HepG2 (cell line): ENCODE measurements at regions not wholly inside any gene's neighbourhood (a gene's known extent, or its start where the extent isn't known, plus 50 kb on each side); places are given as distances from the start of the nearest gene placed in this dataset.

Experiments used
- ATAC-seq: fragments of 200-7000 bp; cut with Tn5 transposase; 3 replicates; pipeline ENCODE4 v1.9.1; 2020; ENCODE audit warnings: mild to moderate bottlenecking, moderate library complexity
- BruUV-seq: library from RNA; stranded (reverse); fragments of 400-500 nt; replicated peaks from 2 replicates; lab custom pipeline; 2021; lab: Mats Ljungman, UMichigan
- CTCF ChIA-PET: fragments of 300-600 bp; formaldehyde crosslinking; extraction: SDS; loops from one replicate; lab custom pipeline; 2021; ENCODE audit warnings: low total read pairs, inconsistent platforms, low intra/inter-chr PET ratio; lab: Yijun Ruan, JAX
- POLR2A ChIA-PET: fragments of 350-600 bp; sonication (Branson Sonifier 250); formaldehyde crosslinking; loops from one replicate; lab custom pipeline; 2020; ENCODE audit warnings: antibody characterized with exemption, inconsistent platforms; lab: Yijun Ruan, JAX
- DNase-seq: peaks from one replicate; pipeline ENCODE4 v3.0.0-alpha.2; 2015; ENCODE audit warnings: low spot score
- FAIRE-seq: peaks from 3 replicates; lab custom pipeline; 2011; peaks lifted over from hg19 to GRCh38; lab: Jason Lieb, UNC
- H2AFZ ChIP-seq: one replicate; pipeline ENCODE4 v1.6.1; 2011; ENCODE audit warnings: low read length, inconsistent platforms
- H3K27ac ChIP-seq: fragments of 300-600 bp; 3 replicates; pipeline ENCODE4 v1.8.0; 2011; ENCODE audit warnings: mixed run types, mild to moderate bottlenecking, mixed read lengths, low read length, inconsistent platforms; ENCODE audit not compliant: insufficient read depth; ENCODE audit errors: extremely low read length
- H3K27me3 ChIP-seq, 2 experiments: fragments of 200-600 bp in 1 of 2; 2 replicates in 1 of 2; 3 replicates in 1 of 2; pipeline versions ENCODE4 v1.6.0 to v1.8.0; 2011; ENCODE audit warnings: low read length in 2 of 2, mild to moderate bottlenecking in 2 of 2, moderate library complexity in 2 of 2, inconsistent platforms in 1 of 2; ENCODE audit not compliant: insufficient read depth in 2 of 2, control insufficient read depth in 1 of 2
- H3K36me3 ChIP-seq, 2 experiments: fragments of 200-600 bp in 1 of 2; replicated peaks in 1 of 2; 2 replicates in 1 of 2; 3 replicates in 1 of 2; pipeline versions ENCODE4 v1.5.1 to v1.8.0; 2011; ENCODE audit warnings: low read length in 2 of 2, inconsistent platforms in 1 of 2; ENCODE audit not compliant: insufficient read depth in 2 of 2, control insufficient read depth in 1 of 2
- H3K4me1 ChIP-seq: 2 replicates; pipeline ENCODE4 v1.5.1; 2012; ENCODE audit warnings: low read length, inconsistent platforms; ENCODE audit not compliant: insufficient read depth
- H3K4me2 ChIP-seq: 2 replicates; pipeline ENCODE4 v1.6.0; 2011; ENCODE audit warnings: low read depth, low read length, inconsistent platforms
- H3K4me3 ChIP-seq, 3 experiments: fragments of 200-600 bp in 1 of 3; sonication (generic), shearing (Covaris generic) in 1 of 3; replicated peaks in 1 of 3; 2 replicates each; pipeline ENCODE4 v1.5.1; 2011 to 2016; ENCODE audit warnings: low read length in 3 of 3, inconsistent platforms in 2 of 3, low read depth in 2 of 3, mild to moderate bottlenecking in 2 of 3, control low read depth in 1 of 3, mixed read lengths in 1 of 3; ENCODE audit not compliant: insufficient read depth in 1 of 3
- H3K79me2 ChIP-seq: one replicate; pipeline ENCODE4 v1.6.1; 2011; ENCODE audit warnings: low read length, inconsistent platforms; ENCODE audit not compliant: insufficient read depth
- H3K9ac ChIP-seq: 2 replicates; pipeline ENCODE4 v1.6.0; 2011; ENCODE audit warnings: mild to moderate bottlenecking, low read depth, low read length, inconsistent platforms; ENCODE audit not compliant: insufficient read depth
- H3K9me3 ChIP-seq: 2 replicates; pipeline ENCODE4 v1.5.1; 2012; ENCODE audit warnings: mild to moderate bottlenecking, low read length
- H4K20me1 ChIP-seq: 2 replicates; pipeline ENCODE4 v1.6.0; 2011; ENCODE audit warnings: inconsistent platforms, mild to moderate bottlenecking, low read length, moderate library complexity; ENCODE audit not compliant: insufficient read depth
- AHDC1 ChIP-seq: sonication (generic); formaldehyde crosslinking; IDR thresholded peaks from 2 replicates; pipeline ENCODE4 v1.5.1; 2020; ENCODE audit warnings: mild to moderate bottlenecking, missing genetic modification reagents, borderline replicate concordance
- BCL6 ChIP-seq: IDR thresholded peaks from 2 replicates; pipeline ENCODE4 v1.6.1; 2016; ENCODE audit warnings: missing genetic modification reagents, missing compliant biosample characterization
- HOXA7 ChIP-seq: sonication (generic); formaldehyde crosslinking; IDR thresholded peaks from 2 replicates; pipeline ENCODE4 v1.8.1; 2022; ENCODE audit warnings: mild to moderate bottlenecking, missing genetic modification reagents, moderate library complexity
- ZFP36 ChIP-seq: fragments of 150-350 bp; IDR thresholded peaks from 2 replicates; pipeline ENCODE4 v1.6.1; 2018; ENCODE audit warnings: borderline replicate concordance, low read length, low read depth; ENCODE audit not compliant: partially characterized antibody
- ZKSCAN8 ChIP-seq: IDR thresholded peaks from 2 replicates; pipeline ENCODE4 v1.6.1; 2016; ENCODE audit warnings: borderline replicate concordance, missing genetic modification reagents, missing compliant biosample characterization
- ZNF556 ChIP-seq: sonication (generic); formaldehyde crosslinking; IDR thresholded peaks from 2 replicates; pipeline ENCODE4 v1.4.0; 2020; ENCODE audit warnings: mild to moderate bottlenecking, missing genetic modification reagents, borderline replicate concordance
- ZNF879 ChIP-seq: sonication (generic); formaldehyde crosslinking; IDR thresholded peaks from 2 replicates; pipeline ENCODE4 v1.8.1; 2023; ENCODE audit warnings: missing genetic modification reagents
- WGBS: methylation state at CpG from one replicate; pipeline ENCODE4 v1.1.6; 2017; ENCODE audit warnings: low lambda C conversion rate; 5-methylcytosine and 5-hydroxymethylcytosine counted together
- in situ Hi-C: cut with HindIII; loops from 2 replicates; pipeline ENCODE4 v1.10.0; 2017; ENCODE audit warnings: low pct_unique_long_range_greater_than_20kb; ENCODE audit not compliant: extremely low pct_ligation_motif_present
- intact Hi-C: fragments of 100-400 bp; cut with micrococcal nuclease; formaldehyde crosslinking; loops from one replicate; pipeline ENCODE4 v1.10.0; 2022; ENCODE audit not compliant: unreplicated experiment
- TF ChIP-seq, protein P1 (sequence below): sonication (generic); formaldehyde crosslinking; IDR thresholded peaks from 2 replicates; pipeline ENCODE4 v1.4.0; 2020; ENCODE audit warnings: mild to moderate bottlenecking, missing genetic modification reagents
- TF ChIP-seq, protein P2 (sequence below): sonication (generic); formaldehyde crosslinking; IDR thresholded peaks from 2 replicates; pipeline ENCODE4; 2020; ENCODE audit warnings: missing genetic modification reagents, mild to moderate bottlenecking, borderline replicate concordance
- TF ChIP-seq, protein P3 (sequence below): IDR thresholded peaks from 2 replicates; pipeline ENCODE4 v1.6.1; 2016; ENCODE audit warnings: low read depth, control low read depth

DNA sequence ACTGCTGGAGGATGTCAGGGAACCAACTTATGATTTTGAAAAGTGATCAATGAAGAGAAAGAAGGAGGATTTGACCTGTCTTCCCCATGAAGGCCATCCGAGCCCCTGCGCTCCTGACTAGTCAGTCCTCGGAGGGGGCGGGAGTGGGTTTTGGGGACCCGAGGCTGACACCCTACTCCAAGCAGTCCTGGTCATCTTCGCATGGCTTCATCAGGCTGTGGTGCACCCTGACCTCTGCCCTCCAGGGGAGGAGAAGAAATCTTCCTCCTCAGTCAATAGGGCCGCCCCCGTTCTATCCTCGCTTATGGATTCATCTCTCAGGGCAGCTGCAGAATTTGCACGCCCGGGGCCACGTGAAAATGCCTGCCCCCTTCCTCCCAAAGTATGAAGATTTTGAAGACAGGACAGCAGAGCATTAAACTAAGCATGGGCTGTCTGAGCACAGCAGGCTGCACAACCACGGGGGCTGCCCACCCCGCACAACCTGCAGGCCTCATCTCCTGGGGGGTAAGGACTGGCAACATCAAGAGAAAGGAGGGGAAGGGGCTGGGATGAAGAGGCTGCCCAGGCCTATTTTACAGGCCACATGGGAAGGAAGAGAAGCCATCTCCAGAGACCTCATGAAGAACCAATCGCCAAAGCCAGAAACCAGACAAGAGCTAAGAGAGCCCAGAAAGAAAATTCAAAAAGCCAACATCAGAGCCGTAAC lies 138.1 kb upstream of the PHACTR3 start:
- Histone ChIP-seq H4K20me1 (no peaks in the 10 kb centered on the region), H3K9me3 (no peaks in the 10 kb centered on the region), H2AFZ (no peak overlapping the region), H3K4me1 (peaks cover 12% of the 10 kb centered on the region)
- intact Hi-C loops = no loop called here
- WGBS = 40% methylated on average over 16 of the region's 16 CpGs
- in situ Hi-C loops = no loop called here
- TF ChIP-seq AHDC1 = no peak
- TF ChIP-seq HOXA7 (CRISPR knock-in tag) = no peak
- no peak for TF ChIP-seq ZNF879 (CRISPR knock-in tag)
- TF ChIP-seq ZNF556 (CRISPR knock-in tag) = no peak
- no peak for TF ChIP-seq BCL6
- TF ChIP-seq, protein P1, sequence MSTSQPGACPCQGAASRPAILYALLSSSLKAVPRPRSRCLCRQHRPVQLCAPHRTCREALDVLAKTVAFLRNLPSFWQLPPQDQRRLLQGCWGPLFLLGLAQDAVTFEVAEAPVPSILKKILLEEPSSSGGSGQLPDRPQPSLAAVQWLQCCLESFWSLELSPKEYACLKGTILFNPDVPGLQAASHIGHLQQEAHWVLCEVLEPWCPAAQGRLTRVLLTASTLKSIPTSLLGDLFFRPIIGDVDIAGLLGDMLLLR = no peak
- no peak for TF ChIP-seq ZKSCAN8
- TF ChIP-seq, protein P2, sequence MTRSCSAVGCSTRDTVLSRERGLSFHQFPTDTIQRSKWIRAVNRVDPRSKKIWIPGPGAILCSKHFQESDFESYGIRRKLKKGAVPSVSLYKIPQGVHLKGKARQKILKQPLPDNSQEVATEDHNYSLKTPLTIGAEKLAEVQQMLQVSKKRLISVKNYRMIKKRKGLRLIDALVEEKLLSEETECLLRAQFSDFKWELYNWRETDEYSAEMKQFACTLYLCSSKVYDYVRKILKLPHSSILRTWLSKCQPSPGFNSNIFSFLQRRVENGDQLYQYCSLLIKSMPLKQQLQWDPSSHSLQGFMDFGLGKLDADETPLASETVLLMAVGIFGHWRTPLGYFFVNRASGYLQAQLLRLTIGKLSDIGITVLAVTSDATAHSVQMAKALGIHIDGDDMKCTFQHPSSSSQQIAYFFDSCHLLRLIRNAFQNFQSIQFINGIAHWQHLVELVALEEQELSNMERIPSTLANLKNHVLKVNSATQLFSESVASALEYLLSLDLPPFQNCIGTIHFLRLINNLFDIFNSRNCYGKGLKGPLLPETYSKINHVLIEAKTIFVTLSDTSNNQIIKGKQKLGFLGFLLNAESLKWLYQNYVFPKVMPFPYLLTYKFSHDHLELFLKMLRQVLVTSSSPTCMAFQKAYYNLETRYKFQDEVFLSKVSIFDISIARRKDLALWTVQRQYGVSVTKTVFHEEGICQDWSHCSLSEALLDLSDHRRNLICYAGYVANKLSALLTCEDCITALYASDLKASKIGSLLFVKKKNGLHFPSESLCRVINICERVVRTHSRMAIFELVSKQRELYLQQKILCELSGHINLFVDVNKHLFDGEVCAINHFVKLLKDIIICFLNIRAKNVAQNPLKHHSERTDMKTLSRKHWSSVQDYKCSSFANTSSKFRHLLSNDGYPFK (CRISPR knock-in tag) = no peak
- TF ChIP-seq ZFP36 = no peak
- TF ChIP-seq, protein P3, sequence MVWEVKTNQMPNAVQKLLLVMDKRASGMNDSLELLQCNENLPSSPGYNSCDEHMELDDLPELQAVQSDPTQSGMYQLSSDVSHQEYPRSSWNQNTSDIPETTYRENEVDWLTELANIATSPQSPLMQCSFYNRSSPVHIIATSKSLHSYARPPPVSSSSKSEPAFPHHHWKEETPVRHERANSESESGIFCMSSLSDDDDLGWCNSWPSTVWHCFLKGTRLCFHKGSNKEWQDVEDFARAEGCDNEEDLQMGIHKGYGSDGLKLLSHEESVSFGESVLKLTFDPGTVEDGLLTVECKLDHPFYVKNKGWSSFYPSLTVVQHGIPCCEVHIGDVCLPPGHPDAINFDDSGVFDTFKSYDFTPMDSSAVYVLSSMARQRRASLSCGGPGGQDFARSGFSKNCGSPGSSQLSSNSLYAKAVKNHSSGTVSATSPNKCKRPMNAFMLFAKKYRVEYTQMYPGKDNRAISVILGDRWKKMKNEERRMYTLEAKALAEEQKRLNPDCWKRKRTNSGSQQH = no peak
- TF ChIP-seq, all 625 proteins: peak for 0
- no peak overlapping the region for H3K27ac ChIP-seq
- ATAC-seq (no peak), FAIRE-seq (no peak), DNase-seq (no peak)
- no peaks in the 10 kb centered on the region for H3K79me2 ChIP-seq
- CTCF ChIA-PET = no interaction called here
- BruUV-seq = no TSS peak
- H3K36me3 ChIP-seq = no peaks in the 10 kb centered on the region
- H3K4me3 ChIP-seq = no peak overlapping the region
- H3K9ac ChIP-seq = no peak overlapping the region
- POLR2A ChIA-PET = no interaction called here
- no peak overlapping the region for H3K4me2 ChIP-seq
- H3K27me3 ChIP-seq = peaks cover 2 to 56% of the 10 kb centered on the region in 2 experiments; a peak in 3 of 5 replicates
